NCI-H82 treated with DMSO at 0.1 percent for 48 hours (cell line): ENCODE measurements at regions not wholly inside any gene's neighbourhood (a gene's known extent, or its start where the extent isn't known, plus 50 kb on each side); places are given as distances from the start of the nearest gene placed in this dataset.

Source experiments
- DNase-seq: peaks from one replicate; lab custom pipeline; 2025; ENCODE audit not compliant: unreplicated experiment; lab: John Stamatoyannopoulos, UW

DNA sequence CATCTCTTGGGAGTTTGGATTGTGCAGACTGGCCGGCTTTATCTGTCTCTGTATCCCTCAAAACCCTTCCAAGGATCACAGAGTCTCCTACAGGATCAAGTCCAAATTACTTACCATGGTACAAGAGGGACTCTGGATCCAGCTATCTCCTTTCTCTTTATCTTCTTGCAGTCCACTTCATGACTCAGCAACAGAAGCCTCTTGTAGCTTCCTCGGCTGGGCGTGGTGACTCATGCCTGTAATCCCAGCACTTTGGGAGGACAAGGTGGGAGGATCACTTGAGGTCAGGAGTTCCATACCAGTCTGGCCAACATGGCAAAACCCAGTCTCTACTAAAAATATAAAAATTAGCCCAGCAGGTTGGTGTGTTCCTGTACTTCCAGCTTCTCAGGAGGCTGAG is 189.7 kb downstream of the BCAT1 start:
- DNase-seq, result no peak

DNA sequence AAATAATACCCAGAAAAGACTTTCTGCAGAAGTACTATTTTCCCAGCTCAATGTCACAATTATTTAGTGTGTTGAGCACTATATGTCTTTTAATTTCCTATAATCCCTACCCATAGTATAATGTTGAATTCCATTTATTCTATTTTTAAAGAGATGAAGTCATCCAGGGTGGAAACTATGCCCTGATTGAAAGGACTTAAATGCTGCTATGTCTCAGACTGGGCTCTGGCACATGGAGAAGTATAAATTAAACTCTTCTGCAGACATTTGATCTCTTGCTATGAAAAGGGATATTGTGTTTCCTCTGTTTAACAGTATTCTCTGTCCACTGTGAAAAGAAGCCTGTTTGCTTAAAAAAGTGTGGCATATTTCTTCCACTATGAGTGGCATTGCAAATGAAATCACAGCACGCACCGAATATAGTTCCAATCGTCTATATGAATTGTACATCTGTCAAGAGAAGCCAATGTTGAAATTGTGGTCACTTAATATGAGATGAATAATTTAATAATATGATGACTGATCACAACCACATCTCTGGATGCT is 192.3 kb downstream of the BCAT1 start:
- DNase-seq, result no peak

DNA sequence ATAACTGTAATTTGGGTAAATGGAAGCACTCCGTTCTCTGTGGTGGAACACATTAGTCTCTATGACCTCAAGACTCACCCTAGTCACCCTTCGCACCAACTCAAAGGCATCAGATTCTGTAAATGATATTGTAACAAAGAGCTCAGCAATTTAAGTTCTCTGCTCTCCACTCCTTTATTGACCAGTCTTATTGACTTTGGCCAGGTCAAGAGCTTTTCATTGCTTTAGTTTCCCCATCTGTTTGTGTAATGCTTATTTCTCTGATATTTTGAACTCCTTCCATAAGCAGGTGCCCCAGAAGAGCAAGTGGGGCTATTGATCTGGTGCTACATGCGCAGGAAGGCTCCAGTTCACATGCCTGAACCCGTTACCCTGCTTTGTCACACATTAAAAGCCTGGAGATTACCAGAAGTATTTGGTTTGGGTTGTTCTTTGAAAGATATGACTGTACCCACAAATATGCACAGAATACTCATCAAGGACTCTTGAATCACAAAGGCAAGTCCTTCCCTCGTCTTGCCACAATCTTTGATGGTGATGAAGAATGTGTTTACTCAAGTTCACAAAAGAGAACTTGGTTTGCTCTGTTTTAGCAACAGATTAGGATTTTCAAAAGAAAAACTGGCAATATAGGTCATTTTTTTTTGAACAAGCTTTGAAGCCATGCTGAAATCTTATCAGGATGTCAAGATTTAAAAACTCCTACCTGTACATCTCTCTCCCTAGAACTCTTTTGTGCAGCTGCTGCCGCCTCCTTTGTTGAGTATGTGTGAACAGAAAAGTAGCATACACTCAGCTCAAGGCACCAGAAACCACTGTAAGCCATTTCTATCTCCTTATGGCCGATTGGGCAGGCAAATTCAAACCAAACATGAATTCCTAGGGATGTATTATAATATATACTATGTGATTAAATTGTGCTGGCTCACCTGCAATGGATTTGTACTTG is 193.9 kb downstream of the BCAT1 start:
- no peak for DNase-seq

DNA sequence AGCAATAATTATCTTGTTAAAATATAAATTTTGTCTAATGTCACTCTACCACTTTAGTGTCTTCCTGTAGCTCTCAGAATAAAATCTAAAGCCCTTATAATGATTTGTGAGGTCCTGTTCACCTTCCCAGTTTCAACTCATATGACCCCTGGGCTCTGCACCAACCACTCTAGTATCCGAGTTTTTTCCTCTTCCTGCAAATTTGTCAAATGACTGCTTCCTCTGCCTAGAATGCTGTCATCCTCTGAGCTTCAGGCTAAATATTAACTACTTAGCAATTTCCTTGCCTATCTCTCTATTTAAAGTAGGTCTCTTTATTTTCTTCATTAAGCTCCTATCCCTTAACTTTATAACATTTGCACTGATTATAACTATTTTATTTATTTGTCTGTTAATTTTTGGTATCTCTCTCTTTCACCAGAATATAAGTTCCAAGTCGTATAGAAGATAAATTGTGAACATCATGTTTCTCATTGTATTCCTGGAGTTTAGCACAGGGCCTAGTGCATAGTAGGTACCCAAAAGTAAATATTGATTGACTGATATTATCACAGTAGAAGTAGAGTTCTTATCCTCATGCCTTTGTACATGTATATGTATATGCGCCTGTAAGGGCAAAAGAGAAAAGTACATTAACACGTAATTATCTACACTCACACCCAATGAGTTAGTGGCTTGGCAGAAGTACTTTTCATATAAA is 196.0 kb downstream of the BCAT1 start:
- DNase-seq, result no peak

DNA sequence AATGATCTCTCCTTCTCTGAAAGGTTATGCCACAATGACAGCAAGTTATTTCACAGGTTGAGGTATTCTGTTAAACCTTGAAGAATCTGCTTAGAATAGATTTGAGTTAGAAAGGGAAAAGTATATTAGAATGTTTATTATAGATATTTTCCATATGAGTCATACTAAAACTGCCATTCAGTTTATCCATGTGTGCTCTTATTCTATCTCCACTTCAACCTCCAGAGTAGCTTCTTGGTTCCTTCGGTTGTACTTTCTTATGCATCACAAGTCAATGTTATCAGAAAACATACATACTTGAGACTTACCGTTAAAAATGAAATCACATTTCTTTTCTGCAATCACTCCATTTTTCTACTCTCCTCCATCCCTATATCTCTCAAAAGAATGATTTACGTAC is 197.7 kb downstream of the BCAT1 start:
- DNase-seq, result no peak

DNA sequence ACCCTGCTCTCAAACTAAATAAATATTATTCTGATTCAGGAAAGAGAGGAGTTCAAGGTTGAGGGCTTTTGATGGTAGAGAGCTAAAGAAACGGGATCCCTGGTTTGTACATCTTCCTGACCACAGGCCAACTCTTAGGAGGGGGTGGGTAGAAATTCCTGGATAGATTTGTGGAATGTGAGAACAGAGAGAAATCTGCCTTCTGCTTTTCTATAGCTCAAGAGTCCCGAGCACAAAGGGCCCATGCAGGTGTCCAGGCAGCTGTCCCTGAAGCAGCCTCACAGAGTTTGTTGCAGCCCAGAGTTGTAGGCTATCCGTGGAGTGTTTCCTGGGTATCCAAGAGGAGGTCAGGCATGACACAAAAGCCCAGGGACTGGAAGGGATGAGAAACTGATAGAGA is 198.6 kb downstream of the BCAT1 start:
- no peak for DNase-seq

DNA sequence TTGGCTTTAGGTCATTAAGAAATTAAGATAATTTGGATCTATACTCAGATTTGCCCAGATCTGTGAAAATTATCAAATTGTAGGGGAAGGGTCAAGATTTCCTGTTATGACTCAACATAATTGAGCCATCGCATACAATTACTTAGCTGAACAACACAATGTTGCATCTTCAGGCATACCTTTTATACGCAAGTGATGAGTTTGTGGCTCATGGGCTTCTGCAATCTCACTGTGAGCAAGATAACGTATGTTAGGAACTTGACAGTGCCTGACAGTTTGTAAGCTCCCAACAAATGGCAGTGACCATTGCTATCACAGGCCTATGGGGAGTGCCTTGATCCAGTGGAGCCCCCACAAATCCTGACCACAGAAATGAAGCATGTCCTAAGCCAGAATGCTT is 199.7 kb downstream of the BCAT1 start:
- DNase-seq, result no peak

DNA sequence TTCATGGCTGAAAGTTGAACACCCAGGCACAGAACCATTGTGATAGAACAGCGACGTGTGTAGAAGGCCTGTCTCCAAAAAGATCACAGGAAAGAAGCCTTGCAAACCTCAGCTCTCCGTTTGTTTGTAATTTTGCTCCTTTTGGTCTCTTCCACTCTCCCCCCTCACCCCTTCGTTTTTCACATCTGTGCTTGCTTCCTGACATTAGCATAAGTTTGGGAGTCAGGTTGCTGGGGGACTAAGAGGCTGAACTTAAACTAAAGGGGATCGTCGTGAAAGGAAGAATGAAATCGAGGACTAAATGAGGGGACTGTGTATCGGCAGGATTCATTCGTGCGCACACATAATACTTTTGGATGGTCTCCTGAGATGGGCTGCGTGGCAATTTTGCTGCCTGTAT is 200.6 kb downstream of the BCAT1 start:
- DNase-seq, result no peak

DNA sequence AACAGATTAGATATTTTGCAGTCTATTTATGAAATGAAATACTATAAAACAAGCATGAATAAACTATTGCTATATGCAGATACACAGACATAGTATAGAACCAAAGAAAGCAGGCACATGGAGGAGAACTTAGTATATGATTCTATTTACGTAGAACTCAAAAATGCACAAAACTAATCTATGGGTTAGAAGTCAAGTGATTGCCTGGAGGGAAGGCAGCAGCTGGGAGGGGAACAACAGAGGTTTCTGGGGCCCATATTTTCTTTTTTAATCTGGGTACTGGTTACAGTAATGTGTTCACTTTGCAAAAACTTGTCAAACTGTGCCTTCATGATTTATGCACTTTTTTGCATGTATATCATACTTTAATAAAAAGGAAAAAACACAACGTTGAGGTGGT is 202.0 kb downstream of the BCAT1 start:
- no peak for DNase-seq

DNA sequence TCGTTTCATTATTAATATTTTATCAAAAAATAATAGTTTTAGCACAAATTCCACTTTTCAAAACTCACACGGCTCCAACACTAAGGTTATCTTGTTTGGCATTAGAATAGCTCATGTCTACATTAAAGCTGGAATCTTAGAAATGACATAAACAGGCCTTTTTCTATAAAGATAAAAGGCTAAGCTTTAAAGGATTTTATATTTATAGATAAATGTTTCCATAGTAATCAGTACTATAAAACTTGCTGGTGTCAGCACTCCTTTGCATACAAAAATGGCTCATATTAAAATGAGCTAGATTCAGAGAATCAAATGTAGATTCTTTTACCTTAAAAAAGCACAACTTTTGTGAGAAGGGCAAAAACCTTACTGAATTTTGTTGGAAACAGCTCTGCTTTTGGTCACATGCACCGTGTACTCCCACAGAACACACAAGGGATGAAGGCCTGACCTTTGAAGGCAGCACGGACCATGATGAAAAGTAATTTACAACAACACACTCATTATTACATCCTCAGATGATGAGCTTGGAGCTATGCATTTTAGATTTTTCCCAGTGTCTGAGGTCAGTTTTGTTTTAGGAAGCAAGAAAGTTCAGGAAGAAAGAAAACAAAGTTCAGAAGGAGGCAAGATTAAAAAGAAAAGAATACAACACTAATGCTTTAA is 202.8 kb downstream of the BCAT1 start:
- no peak for DNase-seq

DNA sequence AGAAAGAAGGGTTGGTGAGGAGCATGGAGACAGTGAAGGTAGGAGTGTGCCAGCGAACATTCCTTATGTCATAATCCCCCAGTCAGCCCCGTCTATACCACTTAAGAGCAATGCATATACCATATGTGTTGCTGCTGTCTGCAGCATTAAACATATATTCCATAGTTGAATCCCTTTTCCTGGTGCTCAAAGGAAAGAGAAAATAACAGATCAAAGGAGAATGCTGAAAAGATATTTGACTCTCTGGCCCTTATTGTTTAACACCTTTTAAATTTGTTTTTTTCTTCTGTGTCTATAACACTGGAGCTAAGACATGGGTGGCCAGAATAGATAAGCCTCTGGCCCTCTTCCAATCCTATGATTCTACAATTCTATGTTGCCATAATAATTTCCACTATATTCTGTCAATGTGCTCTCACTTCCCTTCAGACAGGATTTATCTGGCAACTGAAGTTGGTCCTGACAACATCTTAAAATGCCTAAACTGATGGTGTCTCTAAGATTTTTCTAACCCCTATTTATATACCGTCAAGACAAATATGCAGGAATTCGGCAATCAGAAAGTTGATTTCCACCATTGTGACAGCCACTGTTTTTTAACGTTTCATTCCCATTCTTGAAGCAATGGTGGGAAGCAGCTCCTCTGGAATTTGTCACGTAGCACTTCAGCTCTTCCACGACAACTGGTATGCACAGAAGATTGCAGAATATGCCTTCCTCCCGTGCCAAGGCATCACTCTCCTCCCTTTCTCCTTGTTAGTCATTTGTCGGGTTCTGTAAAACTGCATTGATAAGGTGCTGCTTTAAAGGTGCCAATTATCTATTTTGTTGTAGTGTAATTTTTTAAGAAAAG is 204.7 kb downstream of the BCAT1 start:
- no peak for DNase-seq

DNA sequence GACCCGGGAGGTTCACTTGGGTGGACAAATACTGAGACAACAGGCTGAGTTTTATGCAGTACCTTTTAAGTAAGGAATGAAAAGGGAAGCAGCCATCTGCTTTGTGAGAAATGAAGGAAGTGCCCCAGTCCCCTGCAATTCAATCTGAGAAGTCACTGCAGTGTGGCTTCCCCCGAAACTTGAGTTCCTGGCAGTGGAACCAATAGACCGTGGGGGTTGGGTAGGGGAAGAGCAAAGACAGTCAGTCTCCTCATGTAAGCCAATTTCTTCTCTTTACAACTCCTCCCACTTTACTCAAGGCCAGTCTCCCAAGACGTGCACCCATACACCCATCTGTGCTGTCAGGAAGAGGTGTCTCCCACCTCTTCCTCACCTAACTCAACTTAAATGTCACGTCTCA is 206.5 kb downstream of the BCAT1 start:
- DNase-seq, result no peak

DNA sequence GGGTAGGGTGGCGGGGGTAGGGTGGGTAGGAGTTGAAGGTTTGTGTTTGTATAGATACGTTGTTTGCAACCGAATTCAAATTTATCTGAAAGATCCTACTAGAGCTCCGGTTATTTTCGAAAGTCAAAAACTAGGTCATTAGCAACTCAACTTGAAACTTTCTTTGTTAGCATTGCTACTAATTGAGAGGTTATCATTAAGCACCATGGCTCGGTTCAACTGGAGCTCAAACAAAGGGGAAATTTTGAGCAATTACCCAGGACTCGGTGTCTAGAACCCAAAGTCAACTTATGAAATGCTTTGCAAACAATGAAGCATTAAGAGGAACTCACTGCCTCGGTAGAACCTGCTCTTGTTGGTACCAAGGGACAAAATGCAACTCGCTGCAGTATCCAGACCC is 207.7 kb downstream of the BCAT1 start:
- no peak for DNase-seq

DNA sequence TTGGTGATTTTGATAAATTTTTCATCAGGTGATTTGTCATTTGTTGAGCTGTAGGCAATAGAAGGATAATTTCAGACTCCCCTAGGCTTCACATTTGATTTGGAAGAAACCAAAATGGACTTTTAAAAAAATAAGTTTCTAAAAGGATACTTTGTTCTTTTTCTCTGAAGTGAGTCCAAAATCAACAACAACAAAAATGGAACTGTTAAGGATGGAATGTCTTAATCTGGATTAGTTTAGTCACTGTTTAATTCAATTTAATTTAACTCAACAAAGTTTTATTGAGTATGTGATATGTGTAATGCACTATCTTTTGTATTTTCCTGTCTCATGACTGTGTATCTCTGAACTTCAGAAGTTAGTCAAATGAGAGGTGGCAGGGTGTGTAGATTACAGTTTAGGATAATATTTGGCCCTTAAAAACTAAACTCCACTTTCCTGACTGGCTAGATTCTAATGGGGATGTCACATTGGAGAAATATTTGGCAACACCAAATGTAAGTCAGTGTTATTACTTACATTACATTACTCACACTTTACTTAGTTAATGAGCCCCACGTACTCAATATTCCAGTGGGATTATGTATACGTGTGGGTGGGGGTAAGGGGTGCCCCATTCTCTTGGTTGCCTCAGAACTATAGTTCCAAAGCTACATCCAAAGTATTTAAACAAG is 209.7 kb downstream of the BCAT1 start:
- no peak for DNase-seq

DNA sequence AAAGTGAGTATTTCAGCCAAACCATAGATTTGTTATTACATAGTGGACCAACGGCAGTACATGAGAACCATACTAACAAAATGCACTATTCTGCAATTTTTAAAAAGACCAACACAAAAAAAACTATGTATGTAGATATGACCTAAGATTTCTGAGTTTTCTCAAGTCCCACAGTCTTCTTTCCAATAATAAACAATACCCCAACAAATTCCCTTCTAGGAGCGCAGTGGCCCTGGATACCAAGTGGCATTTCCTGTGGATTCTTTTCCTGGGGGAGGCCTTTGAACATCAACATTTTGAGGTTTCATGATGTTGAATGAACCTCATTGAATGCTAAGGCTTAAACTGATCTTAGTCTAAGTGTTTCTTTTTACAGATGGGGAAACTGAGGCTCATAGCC is 210.5 kb downstream of the BCAT1 start:
- no peak for DNase-seq

DNA sequence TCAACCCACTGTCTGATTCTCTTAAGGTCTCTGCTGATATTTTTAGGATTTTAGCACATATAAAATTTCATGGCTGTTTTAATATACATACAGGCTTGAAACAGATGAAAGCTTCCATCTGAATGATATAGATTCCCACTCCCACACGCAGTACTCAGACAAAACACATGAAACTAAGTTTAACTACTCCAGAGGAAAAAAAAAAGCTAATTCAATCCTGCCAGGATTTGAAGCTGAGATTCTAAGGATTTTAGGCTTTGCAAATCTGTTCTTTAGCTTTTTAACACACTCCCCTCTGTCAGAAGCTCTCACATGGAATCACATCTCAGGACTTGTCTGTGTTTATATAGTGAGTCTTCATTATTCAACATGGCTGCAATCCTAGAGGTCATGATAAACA is 217.3 kb downstream of the BCAT1 start:
- no peak for DNase-seq

DNA sequence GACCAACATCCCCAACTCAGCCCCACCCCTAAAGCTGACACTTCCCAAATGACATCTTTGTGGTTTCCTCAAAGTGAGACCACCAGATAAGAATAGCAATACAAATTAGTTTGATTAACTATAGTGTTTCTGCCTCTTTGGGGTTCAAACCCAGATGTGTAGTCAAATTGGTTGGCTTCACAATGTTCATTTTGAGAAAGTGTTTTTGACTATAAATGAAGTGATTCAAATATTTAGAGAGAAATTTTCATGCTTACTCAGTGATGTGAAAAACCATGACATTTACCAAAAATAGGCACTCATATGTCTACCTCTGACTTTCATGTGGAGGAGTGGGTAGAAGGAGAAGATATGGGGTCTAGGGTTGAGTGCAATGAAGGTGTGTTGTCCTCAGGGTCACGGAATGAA is 218.4 kb downstream of the BCAT1 start:
- DNase-seq, result no peak

DNA sequence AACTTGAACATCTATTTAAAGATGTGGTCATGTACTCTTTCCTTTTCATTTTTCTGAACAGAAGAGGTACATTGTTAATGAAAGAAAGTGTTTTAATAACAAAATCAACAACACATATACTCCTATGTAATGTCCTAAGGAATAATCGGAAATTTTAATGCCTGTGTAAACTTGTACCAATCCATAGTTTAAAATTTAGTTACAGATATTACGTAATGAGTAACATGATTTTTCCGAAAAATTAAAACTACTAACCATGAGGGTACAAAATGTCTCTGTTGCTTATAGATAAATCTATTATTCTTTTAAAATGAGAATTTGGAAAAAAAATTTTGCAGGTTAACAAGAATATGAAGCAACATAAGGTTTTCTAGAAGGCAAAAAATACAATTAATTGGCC is 220.1 kb downstream of the BCAT1 start:
- DNase-seq, result no peak

DNA sequence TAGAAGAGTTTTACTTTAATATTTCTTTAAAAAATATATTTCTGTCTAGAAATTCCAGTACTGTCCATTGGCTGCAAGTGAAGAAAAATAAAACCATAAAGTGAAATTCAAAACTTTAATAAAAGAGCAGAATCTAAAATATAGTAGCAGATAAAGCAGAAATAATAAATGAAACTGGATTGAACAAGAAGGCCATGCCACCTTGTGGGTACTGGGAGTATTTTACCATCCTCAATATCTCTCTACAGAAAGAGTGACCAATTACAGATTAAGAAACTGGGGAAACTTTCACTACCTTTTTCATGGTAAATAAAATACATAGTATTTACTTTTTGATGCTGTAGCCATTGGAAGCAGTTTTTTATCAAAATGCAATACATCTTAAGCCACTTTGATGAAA is 220.5 kb downstream of the BCAT1 start:
- peak; percentile 5 for DNase-seq

DNA sequence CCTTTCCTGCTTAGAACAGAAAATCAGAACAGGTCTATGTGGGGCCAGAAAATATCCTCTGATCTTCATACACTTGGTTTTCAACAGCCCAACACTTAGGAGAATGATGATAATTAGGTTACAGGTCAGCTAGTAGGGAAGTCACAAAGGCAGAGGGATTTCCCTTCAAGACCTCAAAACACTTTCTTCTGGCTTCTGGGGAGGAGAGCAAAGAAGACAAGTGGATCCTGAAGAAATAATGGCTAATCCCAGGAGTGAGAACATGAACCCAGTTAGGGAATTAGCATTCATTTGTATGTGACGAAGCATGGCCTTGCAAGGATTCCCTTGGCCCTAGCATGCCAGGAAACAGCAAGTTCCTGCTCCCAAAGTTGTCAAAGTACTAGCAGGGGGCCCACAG is 223.3 kb downstream of the BCAT1 start:
- no peak for DNase-seq
